ENCODE measurements at regions not wholly inside any gene's neighbourhood (a gene's known extent, or its start where the extent isn't known, plus 50 kb on each side); places are given as distances from the start of the nearest gene placed in this dataset.
"Not testable (repeated sequence)": the region's sequence is repeated elsewhere in the genome, so short reads cannot be mapped to it uniquely, and the experiment has no call there.

DNA sequence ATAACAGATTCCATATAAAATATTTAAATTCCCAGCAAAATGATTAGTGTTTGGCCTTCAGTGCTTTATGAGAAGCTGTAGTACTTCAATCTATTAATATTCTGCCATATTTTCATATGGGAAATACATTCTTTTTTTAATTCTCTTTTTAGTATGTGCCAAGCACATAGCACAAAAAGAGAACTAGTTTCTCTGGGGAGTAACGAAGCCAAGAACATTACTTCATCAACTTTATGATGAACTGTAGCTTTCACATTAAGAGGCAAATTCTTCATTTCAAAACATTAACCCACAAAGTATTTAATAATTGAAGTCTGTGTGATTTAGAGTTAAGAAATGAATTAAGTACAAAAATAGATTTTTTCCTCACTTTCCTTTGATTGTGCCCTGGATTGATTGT, 281.0 kb upstream of the EYS start:
- no peak overlapping the region for H3K27ac ChIP-seq
- TF ChIP-seq, protein P1, sequence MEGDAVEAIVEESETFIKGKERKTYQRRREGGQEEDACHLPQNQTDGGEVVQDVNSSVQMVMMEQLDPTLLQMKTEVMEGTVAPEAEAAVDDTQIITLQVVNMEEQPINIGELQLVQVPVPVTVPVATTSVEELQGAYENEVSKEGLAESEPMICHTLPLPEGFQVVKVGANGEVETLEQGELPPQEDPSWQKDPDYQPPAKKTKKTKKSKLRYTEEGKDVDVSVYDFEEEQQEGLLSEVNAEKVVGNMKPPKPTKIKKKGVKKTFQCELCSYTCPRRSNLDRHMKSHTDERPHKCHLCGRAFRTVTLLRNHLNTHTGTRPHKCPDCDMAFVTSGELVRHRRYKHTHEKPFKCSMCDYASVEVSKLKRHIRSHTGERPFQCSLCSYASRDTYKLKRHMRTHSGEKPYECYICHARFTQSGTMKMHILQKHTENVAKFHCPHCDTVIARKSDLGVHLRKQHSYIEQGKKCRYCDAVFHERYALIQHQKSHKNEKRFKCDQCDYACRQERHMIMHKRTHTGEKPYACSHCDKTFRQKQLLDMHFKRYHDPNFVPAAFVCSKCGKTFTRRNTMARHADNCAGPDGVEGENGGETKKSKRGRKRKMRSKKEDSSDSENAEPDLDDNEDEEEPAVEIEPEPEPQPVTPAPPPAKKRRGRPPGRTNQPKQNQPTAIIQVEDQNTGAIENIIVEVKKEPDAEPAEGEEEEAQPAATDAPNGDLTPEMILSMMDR (IDR thresholded peaks at IDR 0.05), result no peak
- no peaks in the 10 kb centered on the region for H3K9me3 ChIP-seq
- no peak for DNase-seq
- 41 to 48% methylated on average over 1 of the region's 1 CpG for WGBS, 2 donors
- intact Hi-C loops (cut with DNase I), result no loop called here
- H3K4me3 ChIP-seq, result no peak overlapping the region
- no peaks in the 10 kb centered on the region for H3K36me3 ChIP-seq
- H3K27me3 ChIP-seq, result no peaks in the 10 kb centered on the region
- no peaks in the 10 kb centered on the region for H3K4me1 ChIP-seq
- no peak for FAIRE-seq
- no peak for ATAC-seq

DNA sequence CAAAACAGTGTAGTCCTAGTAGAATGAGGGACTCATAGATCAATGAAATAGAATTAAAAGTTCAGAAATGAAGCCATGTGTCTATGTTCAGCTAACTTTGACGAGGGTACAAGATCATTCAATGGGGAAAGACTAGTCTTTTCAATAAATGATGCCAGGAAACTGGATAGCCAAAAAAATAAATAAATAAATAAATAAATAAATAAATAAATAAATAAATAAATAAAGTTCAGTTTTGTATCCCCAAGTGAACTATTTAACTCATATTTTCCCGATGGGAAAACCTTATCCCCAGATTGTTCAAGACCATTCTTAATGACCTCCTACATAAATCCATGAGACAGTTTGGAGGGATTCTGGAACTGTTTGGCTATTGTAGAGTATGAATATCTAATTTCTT, 277.1 kb upstream of the EYS start:
- FAIRE-seq, result no peak

DNA sequence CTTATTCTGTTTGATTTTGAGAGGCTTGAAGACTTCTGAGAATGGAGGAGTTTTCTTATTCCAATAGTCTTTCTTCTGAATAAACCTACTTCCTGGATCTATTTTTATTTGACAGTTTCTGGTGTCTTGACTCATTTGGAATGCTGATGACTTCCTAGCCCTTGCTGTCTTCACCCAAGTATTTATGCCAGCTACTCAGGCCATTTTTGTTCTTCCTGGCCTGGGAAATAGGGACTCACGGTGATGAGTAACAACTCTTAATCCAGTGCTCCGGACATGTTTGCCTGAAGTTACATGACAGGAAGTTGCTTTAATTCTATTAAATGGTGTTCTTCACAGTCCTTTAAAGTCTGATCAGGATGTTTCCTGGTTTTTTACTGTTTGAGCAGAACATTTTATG, 272.1 kb upstream of the EYS start:
- H3K36me3 ChIP-seq, result no peaks in the 10 kb centered on the region
- H3K9me3 ChIP-seq, result no peaks in the 10 kb centered on the region
- WGBS, 2 donors, result 69 to 81% methylated on average over 2 of the region's 2 CpGs
- ATAC-seq (no peak), DNase-seq (no peak), FAIRE-seq (no peak)
- TF ChIP-seq, protein P1 (IDR thresholded peaks at IDR 0.05), result no peak
- H3K4me1 ChIP-seq, result no peaks in the 10 kb centered on the region
- intact Hi-C loops (cut with DNase I), result no loop called here
- no peaks in the 10 kb centered on the region for H3K27me3 ChIP-seq
- H3K27ac ChIP-seq, result no peak overlapping the region
- no peak overlapping the region for H3K4me3 ChIP-seq

More for the DNA sequence above, 277.1 kb upstream of the EYS start:
- H3K36me3 ChIP-seq, result no peaks in the 10 kb centered on the region
- no peaks in the 10 kb centered on the region for H3K9me3 ChIP-seq
- DNase-seq (no peak), ATAC-seq (no peak)
- 59 to 70% methylated on average over 2 of the region's 2 CpGs for WGBS, 2 donors
- no peaks in the 10 kb centered on the region for H3K27me3 ChIP-seq
- no peak overlapping the region for H3K4me3 ChIP-seq
- intact Hi-C loops (cut with DNase I), result no loop called here
- TF ChIP-seq, protein P1 (IDR thresholded peaks at IDR 0.05), result no peak
- no peak overlapping the region for H3K27ac ChIP-seq
- H3K4me1 ChIP-seq, result no peaks in the 10 kb centered on the region

DNA sequence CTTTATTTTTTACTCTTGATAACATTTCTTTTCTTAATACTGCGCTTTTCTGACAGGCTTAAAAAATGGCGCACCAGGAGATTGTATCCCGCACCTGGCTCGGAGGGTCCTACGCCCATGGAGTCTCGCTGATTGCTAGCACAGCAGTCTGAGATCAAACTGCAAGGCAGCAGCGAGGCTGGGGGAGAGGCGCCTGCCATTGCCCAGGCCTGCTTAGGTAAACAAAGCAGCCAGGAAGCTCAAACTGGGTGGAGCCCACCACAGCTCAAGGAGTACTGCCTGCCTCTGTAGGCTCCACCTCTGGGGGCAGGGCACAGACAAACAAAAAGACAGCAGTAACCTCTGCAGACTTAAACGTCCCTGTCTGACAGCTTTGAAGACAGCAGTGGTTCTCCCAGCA, 264.2 kb upstream of the EYS start:
- 64 to 80% methylated on average over 9 of the region's 9 CpGs for WGBS, 2 donors
- H3K4me3 ChIP-seq; DNase-seq; H3K27ac ChIP-seq; intact Hi-C loops (cut with DNase I); FAIRE-seq; ATAC-seq; H3K4me1 ChIP-seq; H3K36me3 ChIP-seq; H3K9me3 ChIP-seq; H3K27me3 ChIP-seq: not testable (repeated sequence)

DNA sequence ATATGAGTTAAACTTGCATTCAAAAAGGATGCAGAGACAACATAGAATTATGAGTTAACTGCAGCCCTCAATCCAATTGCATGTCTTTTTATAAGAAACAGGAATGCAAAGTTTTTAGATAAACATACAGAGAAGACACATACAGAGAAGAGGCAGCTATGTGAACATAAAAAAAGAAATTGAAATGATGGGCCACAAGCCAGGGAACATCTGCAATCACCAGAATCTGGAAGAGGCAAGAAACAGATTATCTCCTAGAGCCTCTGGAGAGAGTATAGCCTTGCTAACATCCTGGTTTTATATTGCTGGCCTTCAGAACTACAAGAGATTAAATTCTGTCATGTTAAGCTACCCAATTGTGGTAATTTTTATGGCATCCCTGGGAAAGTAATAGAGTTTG, 257.2 kb upstream of the EYS start:
- Histone ChIP-seq H3K36me3 (no peaks in the 10 kb centered on the region), H3K27me3 (no peaks in the 10 kb centered on the region), H3K27ac (no peak overlapping the region), H3K4me3 (no peak overlapping the region), H3K9me3 (no peaks in the 10 kb centered on the region), H3K4me1 (no peaks in the 10 kb centered on the region)
- TF ChIP-seq, protein P1 (IDR thresholded peaks at IDR 0.05), result no peak
- DNase-seq, result no peak
- intact Hi-C loops (cut with DNase I), result no loop called here
- no peak for ATAC-seq
- FAIRE-seq, result no peak

DNA sequence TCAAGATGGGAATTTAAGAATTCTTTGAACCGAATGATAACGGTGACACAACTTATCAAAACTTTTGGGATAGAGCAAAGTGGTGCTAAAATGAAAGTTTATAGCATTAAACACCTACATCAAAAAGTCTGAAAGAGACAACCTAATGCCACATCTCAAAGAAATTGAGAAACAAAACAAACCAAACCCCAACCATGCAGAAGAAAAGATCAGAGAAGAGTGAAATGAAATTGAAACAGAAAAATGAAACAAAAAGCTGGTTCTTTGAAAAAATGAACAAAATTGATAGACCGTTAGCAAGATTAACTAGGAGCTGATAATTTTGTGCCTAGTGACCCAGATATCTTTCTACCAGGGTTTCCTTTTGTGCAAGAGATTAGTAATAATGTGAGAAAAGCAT, 248.0 kb upstream of the EYS start:
- no peak overlapping the region for H3K4me3 ChIP-seq
- no peaks in the 10 kb centered on the region for H3K27me3 ChIP-seq
- 65 to 75% methylated on average over 3 of the region's 3 CpGs for WGBS, 2 donors
- H3K27ac ChIP-seq, result no peak overlapping the region
- TF ChIP-seq, protein P1 (IDR thresholded peaks at IDR 0.05), result no peak
- no peaks in the 10 kb centered on the region for H3K36me3 ChIP-seq
- intact Hi-C loops (cut with DNase I), result no loop called here
- DNase-seq (no peak), ATAC-seq (no peak), FAIRE-seq (no peak)
- H3K9me3 ChIP-seq, result no peaks in the 10 kb centered on the region
- H3K4me1 ChIP-seq, result no peaks in the 10 kb centered on the region

Measured in pancreas (tissue), 10 donors.